H9 (cell line): ENCODE measurements at regions not wholly inside any gene's neighbourhood (a gene's known extent, or its start where the extent isn't known, plus 50 kb on each side); places are given as distances from the start of the nearest gene placed in this dataset.

Experiments used
- DNase-seq: peaks from one replicate; pipeline ENCODE4 v3.0.0-alpha.2; 2017
- H2AFZ ChIP-seq: one replicate; pipeline ENCODE4 v1.6.1; 2013; ENCODE audit warnings: mild to moderate bottlenecking, low read length, control low read depth, moderate library complexity
- H2AK5ac ChIP-seq: 2 replicates; pipeline ENCODE4 v1.6.1; 2013; ENCODE audit warnings: low read length, control low read depth, mixed read lengths; ENCODE audit not compliant: insufficient read length
- H2BK120ac ChIP-seq: one replicate; pipeline ENCODE4 v1.6.1; 2013; ENCODE audit warnings: low read depth, mild to moderate bottlenecking, low read length, control low read depth, inconsistent platforms; ENCODE audit not compliant: poor library complexity, severe bottlenecking
- H2BK12ac ChIP-seq: 2 replicates; pipeline ENCODE4 v1.6.1; 2013; ENCODE audit warnings: low read length, control low read depth, mixed read lengths, low read depth; ENCODE audit not compliant: insufficient read length
- H2BK15ac ChIP-seq: 2 replicates; pipeline ENCODE4 v1.6.1; 2013; ENCODE audit warnings: low read depth, low read length, control low read depth
- H2BK20ac ChIP-seq: one replicate; pipeline ENCODE4 v1.6.1; 2013; ENCODE audit warnings: low read depth, mild to moderate bottlenecking, low read length, control low read depth, inconsistent platforms; ENCODE audit not compliant: poor library complexity, severe bottlenecking
- H2BK5ac ChIP-seq: 2 replicates; pipeline ENCODE4 v1.6.1; 2013; ENCODE audit warnings: low read length, control low read depth, mixed read lengths; ENCODE audit not compliant: insufficient read length
- H3K14ac ChIP-seq: 2 replicates; pipeline ENCODE4 v1.6.1; 2013; ENCODE audit warnings: low read length, control low read depth; ENCODE audit not compliant: insufficient read depth
- H3K18ac ChIP-seq: 2 replicates; pipeline ENCODE4 v1.6.1; 2013; ENCODE audit warnings: low read depth, mild to moderate bottlenecking, mixed read lengths, low read length, control low read depth; ENCODE audit not compliant: insufficient read length
- H3K23ac ChIP-seq: 2 replicates; pipeline ENCODE4 v1.6.1; 2013; ENCODE audit warnings: low read length, control low read depth, mixed read lengths, low read depth; ENCODE audit not compliant: insufficient read length
- H3K23me2 ChIP-seq: 2 replicates; pipeline ENCODE4 v1.6.1; 2013; ENCODE audit warnings: low read depth, mild to moderate bottlenecking, mixed read lengths, low read length, control low read depth; ENCODE audit not compliant: insufficient read length, poor library complexity, severe bottlenecking
- H3K27ac ChIP-seq: 2 replicates; pipeline ENCODE4 v1.5.1; 2013; ENCODE audit warnings: low read length, control low read depth, mixed read lengths, low read depth; ENCODE audit not compliant: insufficient read length
- H3K27me3 ChIP-seq: 2 replicates; pipeline ENCODE4 v1.6.1; 2013; ENCODE audit warnings: low read length, control low read depth, inconsistent platforms; ENCODE audit not compliant: insufficient read depth
- H3K4ac ChIP-seq: 2 replicates; pipeline ENCODE4 v1.6.1; 2013; ENCODE audit warnings: low read depth, mild to moderate bottlenecking, control low read depth, inconsistent platforms, low read length, moderate library complexity
- H3K4me1 ChIP-seq: 2 replicates; pipeline ENCODE4 v1.6.1; 2013; ENCODE audit warnings: low read length, control low read depth, inconsistent platforms; ENCODE audit not compliant: insufficient read depth
- H3K4me2 ChIP-seq: 2 replicates; pipeline ENCODE4 v1.6.1; 2013; ENCODE audit warnings: low read length, control low read depth, mixed read lengths; ENCODE audit not compliant: insufficient read length, insufficient read depth
- H3K56ac ChIP-seq: 2 replicates; pipeline ENCODE4 v1.6.1; 2013; ENCODE audit warnings: low read depth, mild to moderate bottlenecking, mixed read lengths, low read length, control low read depth; ENCODE audit not compliant: insufficient read length
- H3K79me1 ChIP-seq: 2 replicates; pipeline ENCODE4 v1.6.1; 2013; ENCODE audit warnings: low read depth, mild to moderate bottlenecking, moderate library complexity, low read length, control low read depth, inconsistent platforms; ENCODE audit not compliant: insufficient read depth, poor library complexity, severe bottlenecking
- H3K79me2 ChIP-seq: 2 replicates; pipeline ENCODE4 v1.6.1; 2013; ENCODE audit warnings: low read length, control low read depth, inconsistent platforms; ENCODE audit not compliant: insufficient read depth
- H3K9ac ChIP-seq: 2 replicates; pipeline ENCODE4 v1.6.1; 2013; ENCODE audit warnings: low read length, control low read depth, mixed read lengths; ENCODE audit not compliant: insufficient read length; ENCODE audit errors: extremely low read depth
- H3K9me3 ChIP-seq: one replicate; pipeline ENCODE4 v1.6.1; 2013; ENCODE audit warnings: low read depth, low read length, inconsistent platforms; ENCODE audit not compliant: control insufficient read depth
- H3T11ph ChIP-seq: one replicate; pipeline ENCODE4 v1.6.1; 2013; ENCODE audit warnings: mild to moderate bottlenecking, low read length, control low read depth, inconsistent platforms
- H4K20me1 ChIP-seq: one replicate; pipeline ENCODE4 v1.6.1; 2013; ENCODE audit not compliant: control insufficient read depth, insufficient read length, insufficient read depth
- H4K5ac ChIP-seq: 2 replicates; pipeline ENCODE4 v1.6.1; 2013; ENCODE audit warnings: low read depth, mild to moderate bottlenecking, mixed read lengths, low read length, control low read depth; ENCODE audit not compliant: insufficient read length
- H4K8ac ChIP-seq: replicated peaks from 2 replicates; pipeline ENCODE4 v1.6.1; 2013; ENCODE audit warnings: low read length, control low read depth, mixed read lengths, low read depth; ENCODE audit not compliant: insufficient read length
- H4K91ac ChIP-seq: 2 replicates; pipeline ENCODE4 v1.6.1; 2013; ENCODE audit warnings: low read depth, mild to moderate bottlenecking, moderate library complexity, mixed read lengths, low read length, control low read depth; ENCODE audit not compliant: insufficient read length
- H3K27ac Mint-ChIP-seq, 3 experiments: 2 replicates in 2 of 3; 3 replicates in 1 of 3; pipeline ENCODE4 v1.8.0; 2020 to 2021; ENCODE audit warnings: mixed read lengths in 3 of 3, mild to moderate bottlenecking in 1 of 3, moderate library complexity in 1 of 3
- H3K27me3 Mint-ChIP-seq: 2 replicates; pipeline ENCODE4 v1.8.0; 2021; ENCODE audit warnings: low read depth, mild to moderate bottlenecking, moderate library complexity, mixed read lengths
- H3K36me3 Mint-ChIP-seq, 3 experiments: 2 replicates in 2 of 3; 3 replicates in 1 of 3; pipeline ENCODE4 v1.8.0; 2020 to 2021; ENCODE audit warnings: low read depth in 3 of 3, mixed read lengths in 3 of 3; ENCODE audit not compliant: insufficient read depth in 1 of 3
- H3K4me1 Mint-ChIP-seq, 2 experiments: 2 replicates each; pipeline ENCODE4 v1.8.0; 2020; ENCODE audit warnings: mixed read lengths in 2 of 2
- H3K4me3 Mint-ChIP-seq, 2 experiments: 2 replicates in 1 of 2; 3 replicates in 1 of 2; pipeline ENCODE4 v1.8.0; 2020 to 2021; ENCODE audit warnings: mild to moderate bottlenecking in 2 of 2, mixed read lengths in 2 of 2, moderate library complexity in 1 of 2
- H3K9me3 Mint-ChIP-seq, 2 experiments: 2 replicates in 1 of 2; 3 replicates in 1 of 2; pipeline ENCODE4 v1.8.0; 2020; ENCODE audit warnings: mild to moderate bottlenecking in 2 of 2, mixed read lengths in 2 of 2, moderate library complexity in 1 of 2
- WGBS: extraction: QIAGEN DNeasy Blood & Tissue Kit; methylation state at CpG from one replicate; pipeline ENCODE4 v1.1.7; 2013; ENCODE audit warnings: missing lambda C conversion rate, low lambda C conversion rate, mixed read lengths; ENCODE audit not compliant: insufficient read length; ENCODE audit errors: extremely low coverage; 5-methylcytosine and 5-hydroxymethylcytosine counted together
- TF ChIP-seq, protein P1 (sequence below): fragments of 200-600 bp; sonication (generic); conservative IDR thresholded peaks from 3 replicates; pipeline ENCODE4 v1.8.0; 2021; ENCODE audit warnings: antibody characterized with exemption, mild to moderate bottlenecking

DNA sequence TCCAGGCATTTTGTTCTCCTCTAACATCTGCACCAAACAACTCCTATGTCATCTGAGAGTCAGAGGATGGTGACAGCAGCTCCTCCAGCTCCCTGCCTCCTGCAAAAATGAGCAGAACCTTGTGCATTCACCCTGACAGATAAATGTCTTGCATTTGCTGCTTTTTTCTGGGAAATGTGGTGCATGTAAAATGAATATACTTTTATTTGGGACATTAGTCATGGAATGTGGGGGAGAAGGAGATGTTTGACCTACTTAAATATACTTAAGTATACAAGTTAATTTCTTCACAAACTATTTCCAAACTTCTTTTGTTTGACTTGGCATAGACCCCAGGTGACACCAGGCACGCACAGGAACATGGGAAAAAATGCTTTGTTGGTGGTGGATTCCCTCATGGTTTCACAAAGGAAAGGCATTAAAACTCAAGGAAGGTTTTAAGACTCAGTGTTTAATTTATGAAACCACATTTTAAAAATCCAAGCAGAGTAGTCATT lies 181.8 kb upstream of the MCHR2 start:
- TF ChIP-seq, protein P1, sequence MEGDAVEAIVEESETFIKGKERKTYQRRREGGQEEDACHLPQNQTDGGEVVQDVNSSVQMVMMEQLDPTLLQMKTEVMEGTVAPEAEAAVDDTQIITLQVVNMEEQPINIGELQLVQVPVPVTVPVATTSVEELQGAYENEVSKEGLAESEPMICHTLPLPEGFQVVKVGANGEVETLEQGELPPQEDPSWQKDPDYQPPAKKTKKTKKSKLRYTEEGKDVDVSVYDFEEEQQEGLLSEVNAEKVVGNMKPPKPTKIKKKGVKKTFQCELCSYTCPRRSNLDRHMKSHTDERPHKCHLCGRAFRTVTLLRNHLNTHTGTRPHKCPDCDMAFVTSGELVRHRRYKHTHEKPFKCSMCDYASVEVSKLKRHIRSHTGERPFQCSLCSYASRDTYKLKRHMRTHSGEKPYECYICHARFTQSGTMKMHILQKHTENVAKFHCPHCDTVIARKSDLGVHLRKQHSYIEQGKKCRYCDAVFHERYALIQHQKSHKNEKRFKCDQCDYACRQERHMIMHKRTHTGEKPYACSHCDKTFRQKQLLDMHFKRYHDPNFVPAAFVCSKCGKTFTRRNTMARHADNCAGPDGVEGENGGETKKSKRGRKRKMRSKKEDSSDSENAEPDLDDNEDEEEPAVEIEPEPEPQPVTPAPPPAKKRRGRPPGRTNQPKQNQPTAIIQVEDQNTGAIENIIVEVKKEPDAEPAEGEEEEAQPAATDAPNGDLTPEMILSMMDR: no peak
- peaks cover 7% of the 10 kb centered on the region; the same call in 1 of the 2 replicates for H3K4me1 ChIP-seq
- H3K23ac ChIP-seq: no peak overlapping the region
- no peaks in the 10 kb centered on the region for H3K23me2 ChIP-seq
- H4K20me1 ChIP-seq: no peaks in the 10 kb centered on the region
- H4K8ac ChIP-seq: no peak overlapping the region
- no peak overlapping the region for H3K14ac ChIP-seq
- H3K9me3 ChIP-seq: no peaks in the 10 kb centered on the region
- Mint-ChIP-seq H3K9me3 (no peaks in the 10 kb centered on the region), H3K27ac (0 out of 7 replicates have a peak overlapping the region, but pooled peaks of 1 of the 3 experiments have one; percentile 52), H3K36me3 (no peaks in the 10 kb centered on the region), H3K4me3 (no peak overlapping the region), H3K27me3 (no peaks in the 10 kb centered on the region), H3K4me1 (peaks cover 26 to 29% of the 10 kb centered on the region in 2 experiments)
- no peak overlapping the region for H2BK20ac ChIP-seq
- H2BK15ac ChIP-seq: no peak overlapping the region
- H3K27ac ChIP-seq: no peak overlapping the region
- no peak for DNase-seq
- no peak overlapping the region for H2AK5ac ChIP-seq
- no peak overlapping the region for H3T11ph ChIP-seq
- no CpG with 5 or more reads among the region's 1 CpG for WGBS
- no peaks in the 10 kb centered on the region for H3K79me1 ChIP-seq
- no peak overlapping the region for H3K4me2 ChIP-seq
- no peaks in the 10 kb centered on the region for H3K27me3 ChIP-seq
- H2BK5ac ChIP-seq: no peak overlapping the region
- no peak overlapping the region for H4K5ac ChIP-seq
- H3K18ac ChIP-seq: no peak overlapping the region
- no peak overlapping the region for H2AFZ ChIP-seq
- H3K79me2 ChIP-seq: no peaks in the 10 kb centered on the region
- H2BK120ac ChIP-seq: no peak overlapping the region
- no peak overlapping the region for H2BK12ac ChIP-seq
- no peak overlapping the region for H4K91ac ChIP-seq
- H3K4ac ChIP-seq: no peak overlapping the region
- H3K56ac ChIP-seq: no peak overlapping the region
- H3K9ac ChIP-seq: no peak overlapping the region
